Activated CD4-positive, alpha-beta memory T cell treated with anti-CD3 and anti-CD28 coated beads, Interleukin-2, amount 10 ng/mL, durations not matched to agents 7 days and 5 days (primary cell): ENCODE measurements at regions not wholly inside any gene's neighbourhood (a gene's known extent, or its start where the extent isn't known, plus 50 kb on each side); places are given as distances from the start of the nearest gene placed in this dataset.

Source experiments
- CTCF ChIA-PET: fragments of 350-600 bp; sonication (Branson Sonifier 250); formaldehyde crosslinking; loops from one replicate; lab custom pipeline; 2021; ENCODE audit warnings: antibody characterized with exemption, inconsistent platforms; lab: Charles Lee
- POLR2A ChIA-PET: fragments of 350-600 bp; sonication (Branson Sonifier 250); formaldehyde crosslinking; loops from one replicate; lab custom pipeline; 2021; ENCODE audit warnings: antibody characterized with exemption; lab: Charles Lee
- DNase-seq: peaks from one replicate; pipeline ENCODE4 v3.0.0-alpha.2; 2020
- H3K27ac Mint-ChIP-seq: one replicate; pipeline ENCODE4 v1.8.0; 2021; ENCODE audit warnings: mild to moderate bottlenecking, mixed read lengths
- H3K27me3 Mint-ChIP-seq: one replicate; pipeline ENCODE4 v1.8.0; 2021; ENCODE audit warnings: mixed read lengths
- H3K36me3 Mint-ChIP-seq: one replicate; pipeline ENCODE4 v1.8.0; 2021; ENCODE audit warnings: low read depth, mixed read lengths
- H3K4me1 Mint-ChIP-seq: one replicate; pipeline ENCODE4 v1.8.0; 2021; ENCODE audit warnings: mixed read lengths
- H3K4me3 Mint-ChIP-seq: one replicate; pipeline ENCODE4 v1.8.0; 2021; ENCODE audit warnings: mild to moderate bottlenecking, mixed read lengths
- H3K9me3 Mint-ChIP-seq: one replicate; pipeline ENCODE4 v1.8.0; 2021; ENCODE audit warnings: mixed read lengths

DNA sequence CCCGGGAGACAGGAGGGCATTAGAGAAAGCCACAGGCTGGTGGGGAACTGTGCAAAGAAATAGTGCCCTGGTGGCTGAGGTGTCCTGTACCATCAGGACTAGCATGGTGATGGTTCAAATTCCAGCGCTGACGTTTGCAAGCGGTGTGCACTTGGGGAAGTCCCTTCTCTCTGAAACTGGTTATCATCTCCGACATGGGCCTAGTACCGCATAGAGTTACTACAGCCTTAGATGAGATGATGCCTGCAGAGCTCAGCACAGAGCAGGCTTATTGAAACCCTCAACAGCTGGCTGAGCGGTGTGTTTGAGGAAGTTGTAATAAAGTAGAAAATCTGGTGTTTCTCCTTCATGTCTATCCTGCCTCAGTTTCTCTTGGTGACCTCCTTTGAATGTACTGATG, 136.7 kb upstream of the WSCD1 start:
- Mint-ChIP-seq H3K27ac (no peak overlapping the region), H3K4me3 (no peak overlapping the region), H3K9me3 (no peaks in the 10 kb centered on the region), H3K27me3 (no peaks in the 10 kb centered on the region), H3K36me3 (no peaks in the 10 kb centered on the region), H3K4me1 (no peaks in the 10 kb centered on the region)
- ChIA-PET CTCF (no interaction called here), POLR2A (no interaction called here)
- DNase-seq, result no peak

- no peaks in the 10 kb centered on the region for H3K4me1 Mint-ChIP-seq
- DNase-seq, result no peak
- H3K4me3 Mint-ChIP-seq, result no peak overlapping the region
- no peaks in the 10 kb centered on the region for H3K9me3 Mint-ChIP-seq
- CTCF ChIA-PET, result no interaction called here
- H3K36me3 Mint-ChIP-seq, result no peaks in the 10 kb centered on the region
- peaks cover under 1% of the 10 kb centered on the region for H3K27me3 Mint-ChIP-seq
- POLR2A ChIA-PET, result no interaction called here
- H3K27ac Mint-ChIP-seq, result no peak overlapping the region
Measured at GRCh38 chr17:5941258-5941657, 128.9 kb upstream of the WSCD1 start.

GRCh38 chr17:5942687-5943086, 127.5 kb upstream of the WSCD1 start:
- Mint-ChIP-seq H3K36me3 (no peaks in the 10 kb centered on the region), H3K27ac (no peak overlapping the region), H3K4me3 (no peak overlapping the region), H3K27me3 (peaks cover 5% of the 10 kb centered on the region), H3K9me3 (no peaks in the 10 kb centered on the region), H3K4me1 (no peaks in the 10 kb centered on the region)
- CTCF ChIA-PET, result no interaction called here
- POLR2A ChIA-PET, result no interaction called here
- DNase-seq, result no peak

DNA sequence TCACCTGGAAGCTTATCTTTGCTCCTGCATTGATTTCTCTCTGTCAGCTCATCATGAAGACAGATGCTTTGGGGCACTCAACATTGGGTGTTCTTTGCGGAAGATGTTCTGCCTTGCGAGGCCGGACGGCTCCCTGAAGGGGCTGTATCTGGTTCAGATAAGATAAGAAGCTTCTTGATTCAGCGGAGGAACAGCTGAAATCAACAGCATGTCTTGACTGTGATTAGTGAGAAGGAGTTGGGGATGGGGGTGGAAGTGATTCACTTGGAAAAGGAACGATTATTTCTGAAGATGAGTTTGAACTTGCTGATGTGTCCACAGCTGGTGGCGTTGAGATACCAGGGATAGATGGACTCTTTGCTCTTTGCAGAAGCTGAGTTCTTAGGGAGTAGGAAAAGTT, 126.9 kb upstream of the WSCD1 start:
- H3K4me3 Mint-ChIP-seq, result no peak overlapping the region

DNA sequence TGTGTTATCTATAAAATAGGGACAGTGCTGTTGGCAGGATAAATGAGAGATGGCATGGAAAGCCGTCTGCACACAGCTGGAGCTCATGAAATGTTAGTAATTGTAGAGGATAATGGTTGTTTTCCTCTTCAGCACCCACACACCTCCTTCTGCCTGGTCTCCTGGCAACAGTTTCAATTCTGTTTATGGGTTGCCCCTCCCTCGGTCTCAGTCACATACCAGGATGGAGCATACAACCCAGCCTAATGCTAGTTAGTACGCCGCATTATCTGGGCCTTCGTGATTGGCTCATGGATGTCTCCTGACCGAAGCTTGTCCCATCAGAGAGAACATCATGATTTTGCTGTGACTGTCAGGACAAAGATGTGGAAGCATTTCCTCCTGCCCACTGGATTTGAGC, 126.2 kb upstream of the WSCD1 start:
- Mint-ChIP-seq H3K27ac (no peak overlapping the region), H3K27me3 (peaks cover 5% of the 10 kb centered on the region), H3K4me3 (no peak overlapping the region), H3K36me3 (no peaks in the 10 kb centered on the region), H3K4me1 (no peaks in the 10 kb centered on the region), H3K9me3 (no peaks in the 10 kb centered on the region)
- CTCF ChIA-PET, result no interaction called here
- DNase-seq, result no peak
- POLR2A ChIA-PET, result no interaction called here

More for the DNA sequence above, 126.9 kb upstream of the WSCD1 start:
- ChIA-PET POLR2A (no interaction called here), CTCF (no interaction called here)
- H3K27ac Mint-ChIP-seq, result no peak overlapping the region
- no peaks in the 10 kb centered on the region for H3K4me1 Mint-ChIP-seq
- no peak for DNase-seq
- no peaks in the 10 kb centered on the region for H3K36me3 Mint-ChIP-seq
- H3K27me3 Mint-ChIP-seq, result peaks cover 5% of the 10 kb centered on the region
- H3K9me3 Mint-ChIP-seq, result no peaks in the 10 kb centered on the region

DNA sequence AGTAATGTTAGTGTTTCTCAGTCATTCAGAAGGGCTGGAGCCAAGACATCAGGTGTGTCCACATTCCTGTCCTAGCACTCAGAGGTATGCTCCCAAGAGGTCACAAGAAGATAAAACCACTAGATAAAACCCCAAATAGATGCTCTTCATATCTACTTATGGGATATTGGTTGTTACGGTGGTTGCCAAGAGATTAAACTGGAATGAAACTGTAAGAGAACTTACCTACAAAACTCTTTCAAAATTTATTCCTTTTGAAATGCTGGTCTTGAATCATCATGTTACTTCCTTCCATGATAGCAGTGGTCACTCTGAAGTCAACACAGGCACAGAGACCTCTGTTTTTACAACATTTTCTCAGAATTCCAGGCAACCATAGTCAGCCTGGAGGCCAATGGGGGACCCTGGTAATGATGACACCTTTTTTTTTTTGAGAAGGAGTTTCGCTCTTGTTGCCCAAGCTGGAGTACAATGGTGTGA, 122.4 kb upstream of the WSCD1 start:
- no peak overlapping the region for H3K4me3 Mint-ChIP-seq
- ChIA-PET POLR2A (no interaction called here), CTCF (no interaction called here)
- no peak for DNase-seq
- H3K4me1 Mint-ChIP-seq, result no peaks in the 10 kb centered on the region
- H3K36me3 Mint-ChIP-seq, result no peaks in the 10 kb centered on the region
- no peaks in the 10 kb centered on the region for H3K9me3 Mint-ChIP-seq
- peaks cover 14% of the 10 kb centered on the region for H3K27me3 Mint-ChIP-seq
- no peak overlapping the region for H3K27ac Mint-ChIP-seq

DNA sequence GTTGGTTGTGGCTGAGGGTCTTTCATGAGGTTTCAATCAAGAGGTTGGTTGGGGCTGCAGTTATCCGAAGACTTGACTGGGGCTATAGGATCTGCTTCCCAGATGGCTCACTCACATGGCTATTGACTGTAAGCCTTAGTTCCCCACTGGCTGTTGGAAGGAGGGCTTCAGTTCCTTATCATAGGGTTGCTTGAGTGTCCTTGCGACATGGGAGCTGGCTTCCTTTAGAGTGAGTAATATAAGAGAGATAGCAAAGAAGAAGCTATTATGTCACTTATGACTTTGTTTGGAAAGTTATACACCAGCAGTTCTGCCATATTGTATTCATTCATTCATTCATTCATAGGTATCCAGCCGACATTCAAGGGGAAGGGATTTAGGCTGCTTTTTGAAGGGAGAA, 121.4 kb upstream of the WSCD1 start:
- no peaks in the 10 kb centered on the region for H3K9me3 Mint-ChIP-seq
- ChIA-PET CTCF (no interaction called here), POLR2A (no interaction called here)
- no peak overlapping the region for H3K27ac Mint-ChIP-seq
- no peak overlapping the region for H3K4me3 Mint-ChIP-seq
- no peaks in the 10 kb centered on the region for H3K4me1 Mint-ChIP-seq
- peaks cover 14% of the 10 kb centered on the region for H3K27me3 Mint-ChIP-seq
- DNase-seq, result no peak
- no peaks in the 10 kb centered on the region for H3K36me3 Mint-ChIP-seq

DNA sequence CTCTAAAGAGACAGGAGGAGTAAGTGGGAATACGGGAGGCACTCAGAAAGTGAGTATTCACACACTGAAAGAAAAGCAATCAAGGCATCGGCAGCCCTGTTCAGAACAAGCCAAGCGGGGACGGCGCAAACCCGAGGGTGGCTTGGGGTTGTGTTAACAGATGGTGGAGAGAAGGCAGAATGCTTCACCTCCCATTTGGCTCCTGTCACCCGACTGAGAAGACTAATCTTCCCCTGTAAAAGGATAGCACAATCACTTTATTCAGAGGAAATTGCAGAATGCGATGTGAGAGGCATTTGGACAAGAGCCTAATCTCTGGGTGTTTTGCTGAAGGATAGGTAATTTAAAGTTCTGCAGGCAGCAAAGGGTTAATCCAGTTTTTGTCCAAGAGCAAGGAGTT, 119.3 kb upstream of the WSCD1 start:
- no peak overlapping the region for H3K4me3 Mint-ChIP-seq
- H3K27me3 Mint-ChIP-seq, result peaks cover 14% of the 10 kb centered on the region
- no peaks in the 10 kb centered on the region for H3K36me3 Mint-ChIP-seq
- ChIA-PET CTCF (no interaction called here), POLR2A (no interaction called here)
- no peak for DNase-seq
- peaks cover 5% of the 10 kb centered on the region for H3K9me3 Mint-ChIP-seq
- no peak overlapping the region for H3K27ac Mint-ChIP-seq
- H3K4me1 Mint-ChIP-seq, result no peaks in the 10 kb centered on the region

DNA sequence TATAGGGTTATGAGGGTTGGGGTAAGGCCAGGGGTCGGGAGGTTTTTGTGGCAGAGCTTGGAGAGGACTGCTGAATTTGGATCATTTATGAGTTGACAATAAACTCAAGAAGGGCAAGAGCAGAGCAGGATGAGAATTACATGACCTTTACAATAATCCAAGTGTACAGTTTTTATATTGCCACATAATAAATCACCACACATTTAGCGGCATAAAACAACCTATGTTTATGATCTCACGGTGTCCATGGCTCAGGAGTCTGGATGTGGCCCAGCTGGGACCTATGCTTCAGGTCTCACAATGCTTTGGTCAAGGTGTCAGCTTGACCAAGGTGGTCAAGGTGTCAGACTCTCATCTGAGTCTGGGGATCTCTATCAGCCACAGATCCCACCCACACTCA, 118.3 kb upstream of the WSCD1 start:
- CTCF ChIA-PET, result no interaction called here
- peaks cover 6% of the 10 kb centered on the region for H3K9me3 Mint-ChIP-seq
- no peaks in the 10 kb centered on the region for H3K36me3 Mint-ChIP-seq
- no peak overlapping the region for H3K27ac Mint-ChIP-seq
- H3K27me3 Mint-ChIP-seq, result peaks cover 9% of the 10 kb centered on the region
- POLR2A ChIA-PET, result no interaction called here
- H3K4me1 Mint-ChIP-seq, result no peaks in the 10 kb centered on the region
- DNase-seq, result no peak
- no peak overlapping the region for H3K4me3 Mint-ChIP-seq

GRCh38 chr17:5952518-5952917, 117.7 kb upstream of the WSCD1 start:
- peaks cover 9% of the 10 kb centered on the region for H3K27me3 Mint-ChIP-seq
- no peak overlapping the region for H3K27ac Mint-ChIP-seq
- ChIA-PET POLR2A (no interaction called here), CTCF (no interaction called here)
- no peak overlapping the region for H3K4me3 Mint-ChIP-seq
- H3K4me1 Mint-ChIP-seq, result no peaks in the 10 kb centered on the region
- DNase-seq, result no peak
- H3K36me3 Mint-ChIP-seq, result no peaks in the 10 kb centered on the region
- peaks cover 6% of the 10 kb centered on the region for H3K9me3 Mint-ChIP-seq

DNA sequence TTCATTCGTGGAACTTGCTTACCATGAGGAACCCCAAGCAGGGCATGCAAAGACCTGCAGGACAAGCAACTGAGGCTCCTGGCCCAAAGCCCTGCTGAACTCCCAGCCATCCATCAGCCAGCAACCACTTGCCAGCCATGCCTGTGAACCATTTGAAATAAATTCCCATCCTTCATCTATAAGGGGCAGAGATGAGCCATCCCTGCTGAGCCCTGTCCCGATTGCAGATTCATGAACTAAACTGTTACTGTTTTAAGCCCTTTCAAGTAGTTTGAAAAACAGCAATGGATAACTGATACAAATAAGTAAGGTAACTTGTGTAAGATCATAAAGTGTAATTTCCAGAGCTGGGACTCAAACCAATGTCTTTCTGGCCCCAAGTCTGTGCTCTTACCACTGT, 114.4 kb upstream of the WSCD1 start:
- no peak overlapping the region for H3K27ac Mint-ChIP-seq
- POLR2A ChIA-PET, result no interaction called here
- H3K4me1 Mint-ChIP-seq, result no peaks in the 10 kb centered on the region
- H3K27me3 Mint-ChIP-seq, result peaks cover 5% of the 10 kb centered on the region
- DNase-seq, result no peak
- peaks cover 6% of the 10 kb centered on the region for H3K9me3 Mint-ChIP-seq
- CTCF ChIA-PET, result no interaction called here
- H3K4me3 Mint-ChIP-seq, result no peak overlapping the region
- no peaks in the 10 kb centered on the region for H3K36me3 Mint-ChIP-seq

GRCh38 chr17:5958850-5959249, 111.3 kb upstream of the WSCD1 start:
- Mint-ChIP-seq H3K4me3 (no peak overlapping the region), H3K36me3 (no peaks in the 10 kb centered on the region), H3K27me3 (peaks cover 4% of the 10 kb centered on the region), H3K27ac (no peak overlapping the region), H3K4me1 (no peaks in the 10 kb centered on the region), H3K9me3 (peaks cover 6% of the 10 kb centered on the region)
- CTCF ChIA-PET, result no interaction called here
- POLR2A ChIA-PET, result interaction anchor here (0.6 kb wide), 1 partner anchor 29 kb away, joined by 3 read pairs; no protein-coding TSS in a partner anchor
- DNase-seq, result no peak

GRCh38 chr17:5962371-5962770, 107.8 kb upstream of the WSCD1 start:
- Mint-ChIP-seq H3K36me3 (no peaks in the 10 kb centered on the region), H3K4me3 (no peak overlapping the region), H3K27me3 (peaks cover 4% of the 10 kb centered on the region), H3K4me1 (no peaks in the 10 kb centered on the region), H3K27ac (no peak overlapping the region), H3K9me3 (no peaks in the 10 kb centered on the region)
- no peak for DNase-seq
- ChIA-PET CTCF (no interaction called here), POLR2A (interaction anchor here (0.8 kb wide), 1 partner anchor 31 kb away, joined by 3 read pairs; no protein-coding TSS in a partner anchor)

GRCh38 chr17:5971969-5972368, 98.2 kb upstream of the WSCD1 start:
- DNase-seq, result no peak
- Mint-ChIP-seq H3K27me3 (peaks cover 3% of the 10 kb centered on the region), H3K36me3 (no peaks in the 10 kb centered on the region), H3K4me1 (no peaks in the 10 kb centered on the region), H3K9me3 (peaks cover 13% of the 10 kb centered on the region), H3K4me3 (no peak overlapping the region), H3K27ac (no peak overlapping the region)
- ChIA-PET POLR2A (no interaction called here), CTCF (no interaction called here)
